ENCODE measurements at regions not wholly inside any gene's neighbourhood (a gene's known extent, or its start where the extent isn't known, plus 50 kb on each side); places are given as distances from the start of the nearest gene placed in this dataset.

DNA sequence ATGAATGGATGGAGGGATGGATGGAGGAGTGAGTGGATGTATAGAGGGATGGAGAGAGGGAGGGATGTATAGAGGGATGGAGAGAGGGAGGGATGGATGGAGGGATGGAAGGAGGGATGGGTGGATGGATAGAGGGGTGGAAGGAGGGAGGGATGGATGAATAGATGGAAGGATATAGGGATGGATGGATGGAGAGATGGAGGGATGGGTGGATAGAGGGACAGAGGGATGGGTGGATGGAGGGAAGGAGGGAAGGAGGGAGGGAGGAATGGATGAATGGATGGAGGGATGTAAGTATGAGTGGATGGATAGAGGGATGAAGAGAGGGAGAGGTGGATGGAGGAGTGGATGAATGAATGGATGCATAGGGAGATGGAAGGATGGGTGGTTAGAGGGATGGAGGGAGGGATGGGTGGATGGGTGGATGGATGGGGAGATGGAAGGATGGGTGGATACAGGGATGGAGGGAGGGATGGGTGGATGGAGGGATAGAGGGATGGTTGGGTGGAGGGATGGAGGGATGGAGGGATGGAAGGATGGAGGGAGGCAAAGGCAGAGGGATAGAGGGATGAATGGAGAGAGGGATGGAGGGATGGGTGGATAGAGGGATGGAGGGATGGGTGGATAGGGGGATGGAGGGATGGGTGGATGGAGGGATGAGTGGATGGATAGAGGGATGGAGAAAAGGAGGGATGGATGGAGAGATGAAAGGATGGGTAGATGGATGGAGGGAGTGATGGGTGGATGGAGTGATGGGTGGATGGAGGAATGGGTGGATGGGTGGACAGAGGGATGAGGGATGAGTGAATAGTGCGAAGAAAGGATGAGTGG, 313.8 kb downstream of the UACA start:
- TF ChIP-seq, protein P1, sequence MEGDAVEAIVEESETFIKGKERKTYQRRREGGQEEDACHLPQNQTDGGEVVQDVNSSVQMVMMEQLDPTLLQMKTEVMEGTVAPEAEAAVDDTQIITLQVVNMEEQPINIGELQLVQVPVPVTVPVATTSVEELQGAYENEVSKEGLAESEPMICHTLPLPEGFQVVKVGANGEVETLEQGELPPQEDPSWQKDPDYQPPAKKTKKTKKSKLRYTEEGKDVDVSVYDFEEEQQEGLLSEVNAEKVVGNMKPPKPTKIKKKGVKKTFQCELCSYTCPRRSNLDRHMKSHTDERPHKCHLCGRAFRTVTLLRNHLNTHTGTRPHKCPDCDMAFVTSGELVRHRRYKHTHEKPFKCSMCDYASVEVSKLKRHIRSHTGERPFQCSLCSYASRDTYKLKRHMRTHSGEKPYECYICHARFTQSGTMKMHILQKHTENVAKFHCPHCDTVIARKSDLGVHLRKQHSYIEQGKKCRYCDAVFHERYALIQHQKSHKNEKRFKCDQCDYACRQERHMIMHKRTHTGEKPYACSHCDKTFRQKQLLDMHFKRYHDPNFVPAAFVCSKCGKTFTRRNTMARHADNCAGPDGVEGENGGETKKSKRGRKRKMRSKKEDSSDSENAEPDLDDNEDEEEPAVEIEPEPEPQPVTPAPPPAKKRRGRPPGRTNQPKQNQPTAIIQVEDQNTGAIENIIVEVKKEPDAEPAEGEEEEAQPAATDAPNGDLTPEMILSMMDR (IDR thresholded peaks at IDR 0.05), result no peak
- TF ChIP-seq POLR2A (IDR thresholded peaks at IDR 0.05), result no peak
